ENCODE measurements at regions not wholly inside any gene's neighbourhood (a gene's known extent, or its start where the extent isn't known, plus 50 kb on each side); places are given as distances from the start of the nearest gene placed in this dataset.

- no peak for TF ChIP-seq ZSCAN29 (IDR thresholded peaks at IDR 0.05)
- no peak for TF ChIP-seq ATF3 (IDR thresholded peaks at IDR 0.05; ENCODE audit: borderline replicate concordance, extremely low read depth, low read depth, low read length)
These were observed 139.1 kb upstream of the TACR1 start for GRCh38 chr2:75338461-75338860.

All from GM12878 (cell line).